GDM1 (cell line): ENCODE measurements at regions not wholly inside any gene's neighbourhood (a gene's known extent, or its start where the extent isn't known, plus 50 kb on each side); places are given as distances from the start of the nearest gene placed in this dataset.

Experiments used
- DNase-seq: peaks from one replicate; lab custom pipeline; 2025; lab: John Stamatoyannopoulos, UW

DNA sequence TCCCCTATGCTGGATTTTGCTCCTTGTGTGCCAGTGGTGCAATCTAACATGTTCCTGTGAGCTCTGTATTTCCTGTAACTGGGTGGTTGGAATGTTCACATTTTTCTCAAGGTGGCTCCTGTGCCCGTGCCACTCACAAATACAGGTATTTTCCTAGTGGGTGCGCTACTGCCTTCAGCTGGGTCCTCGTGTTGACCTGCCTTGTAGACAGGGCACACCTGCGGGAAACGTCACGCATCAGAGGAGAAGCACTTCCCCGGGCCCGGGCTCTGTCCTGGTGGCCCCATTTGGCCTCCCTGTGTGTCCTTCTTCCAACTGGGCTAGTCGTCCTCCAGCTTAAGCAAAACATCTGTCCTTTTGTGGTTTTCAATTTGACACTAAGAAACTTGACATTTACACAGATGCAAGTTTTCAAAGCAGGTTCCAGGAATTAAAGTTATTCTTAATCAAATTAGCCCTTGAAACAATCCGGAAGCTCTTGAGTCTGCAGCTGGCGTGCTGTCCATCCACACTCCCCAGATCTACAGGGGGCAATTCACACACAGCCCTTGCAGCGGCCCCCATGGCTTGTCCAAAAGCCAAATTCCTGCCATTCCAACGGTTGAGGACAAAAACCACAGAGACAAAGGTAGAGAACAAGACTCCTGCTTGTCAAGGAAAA, 275.1 kb downstream of the CDC5L start:
- DNase-seq = no peak

DNA sequence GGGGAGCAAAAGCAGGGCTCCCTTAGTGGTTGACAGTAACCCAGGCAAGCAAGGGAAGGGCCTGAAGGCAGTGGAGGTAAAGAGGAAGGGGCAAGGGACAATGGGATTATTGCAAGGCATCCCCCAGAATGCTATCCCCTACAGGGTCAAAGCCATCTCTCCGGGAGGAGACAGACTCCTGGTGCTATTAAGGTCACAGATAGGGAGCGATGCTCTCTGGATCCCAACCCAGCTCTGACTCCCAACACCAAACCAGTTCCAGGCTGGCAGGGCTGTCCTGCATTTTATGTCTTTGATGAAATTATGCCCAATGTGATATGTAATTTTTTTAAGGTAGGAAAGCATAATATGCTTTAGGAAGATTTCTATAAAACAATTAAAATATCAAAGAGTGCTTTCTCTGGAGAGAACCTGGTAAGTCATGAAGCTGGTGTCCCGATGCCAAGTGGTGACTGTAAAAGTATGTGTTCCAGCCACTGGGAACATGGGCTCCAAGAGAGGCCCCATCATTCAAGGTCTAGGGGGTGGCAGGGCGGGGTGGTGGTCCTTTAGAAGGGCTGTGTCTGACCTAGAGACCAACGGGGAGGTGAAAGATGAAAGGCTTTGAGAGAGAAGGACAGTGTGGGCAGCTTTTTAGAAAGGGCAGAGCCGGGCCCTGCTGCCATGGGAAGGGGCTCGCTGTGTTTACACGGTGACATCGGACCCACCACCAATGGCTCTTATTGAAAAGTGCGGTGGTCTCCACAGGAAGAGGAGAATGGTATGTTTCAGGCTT, 276.5 kb downstream of the CDC5L start:
- no peak for DNase-seq

DNA sequence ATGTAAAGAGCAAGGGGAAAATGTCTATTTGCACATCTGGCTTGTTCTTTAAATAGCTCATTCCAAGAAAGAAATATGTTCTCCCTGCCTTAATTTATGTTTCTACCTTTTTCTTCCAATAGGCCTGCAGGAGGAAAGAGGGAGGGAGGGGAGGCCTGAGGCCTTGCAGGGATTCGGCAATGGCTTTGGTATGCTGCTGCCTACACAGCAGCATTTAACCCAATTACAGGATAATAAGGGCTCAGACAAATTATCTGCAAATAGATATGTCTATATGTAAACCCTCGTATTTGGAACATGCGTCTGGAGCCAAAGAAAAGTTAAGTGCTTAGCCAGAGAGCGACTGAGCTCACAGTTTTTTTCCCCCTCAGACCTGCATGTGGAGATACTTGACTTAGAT, 277.2 kb downstream of the CDC5L start:
- DNase-seq = no peak

- DNase-seq = no peak
Measured at GRCh38 chr6:44665143-44665542, 277.6 kb downstream of the CDC5L start.

GRCh38 chr6:44665683-44666082, 278.2 kb downstream of the CDC5L start:
- DNase-seq = no peak

GRCh38 chr6:44666324-44666723, 278.8 kb downstream of the CDC5L start:
- DNase-seq = no peak

DNA sequence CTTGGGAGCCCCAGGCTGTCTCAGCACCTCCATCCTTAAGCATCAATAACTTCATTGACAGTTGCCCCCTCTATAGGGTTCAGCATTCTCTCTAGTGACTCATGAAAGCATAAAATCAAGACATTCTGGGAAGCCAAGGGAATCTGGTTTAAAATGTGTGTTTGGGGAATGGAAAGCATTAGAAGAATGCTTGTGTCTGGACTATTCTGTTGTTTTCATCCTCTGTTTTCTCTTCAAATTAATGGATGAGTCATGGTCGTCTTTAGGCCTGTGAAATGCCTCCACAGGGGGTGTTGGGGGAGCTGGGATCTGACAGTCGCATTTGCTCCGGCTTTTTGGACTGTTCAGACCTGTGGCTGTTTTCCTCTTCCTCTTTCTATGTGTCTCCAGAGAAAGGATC, 279.7 kb downstream of the CDC5L start:
- no peak for DNase-seq

DNA sequence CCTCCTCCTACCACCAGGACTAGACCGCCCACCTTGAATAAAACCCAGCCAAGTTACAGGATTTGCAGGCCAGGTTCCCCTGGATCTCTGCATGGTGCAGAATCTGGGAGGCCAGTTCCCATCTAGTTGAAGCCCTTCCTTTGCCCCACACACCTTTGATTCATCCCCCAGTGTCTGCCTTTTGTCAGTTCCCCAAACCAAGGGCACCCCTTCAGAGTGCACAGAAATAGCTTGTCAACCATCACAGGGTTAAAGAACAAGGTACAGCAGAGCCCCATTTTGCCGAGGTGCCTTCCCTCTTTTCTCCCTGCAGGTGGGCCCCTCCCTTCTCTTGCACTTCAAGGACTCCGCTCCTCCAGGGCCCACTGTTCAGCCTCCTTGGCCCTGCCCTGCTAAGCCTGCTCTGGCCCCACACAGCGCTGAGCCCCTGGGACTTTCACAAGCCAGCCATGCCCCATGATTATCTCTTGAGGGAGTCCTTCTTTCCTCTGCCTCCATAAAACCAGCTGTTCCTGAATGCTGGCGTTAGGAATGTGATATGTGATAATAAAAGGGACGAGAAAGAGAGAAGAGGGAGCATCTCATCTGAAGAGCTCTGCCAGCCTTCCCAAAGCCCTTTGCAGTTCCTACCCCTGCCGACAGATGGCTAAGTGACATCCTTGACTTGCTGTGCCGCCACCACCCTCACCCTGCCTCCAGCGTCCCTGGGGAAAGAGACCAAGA, 280.3 kb downstream of the CDC5L start:
- DNase-seq = no peak

DNA sequence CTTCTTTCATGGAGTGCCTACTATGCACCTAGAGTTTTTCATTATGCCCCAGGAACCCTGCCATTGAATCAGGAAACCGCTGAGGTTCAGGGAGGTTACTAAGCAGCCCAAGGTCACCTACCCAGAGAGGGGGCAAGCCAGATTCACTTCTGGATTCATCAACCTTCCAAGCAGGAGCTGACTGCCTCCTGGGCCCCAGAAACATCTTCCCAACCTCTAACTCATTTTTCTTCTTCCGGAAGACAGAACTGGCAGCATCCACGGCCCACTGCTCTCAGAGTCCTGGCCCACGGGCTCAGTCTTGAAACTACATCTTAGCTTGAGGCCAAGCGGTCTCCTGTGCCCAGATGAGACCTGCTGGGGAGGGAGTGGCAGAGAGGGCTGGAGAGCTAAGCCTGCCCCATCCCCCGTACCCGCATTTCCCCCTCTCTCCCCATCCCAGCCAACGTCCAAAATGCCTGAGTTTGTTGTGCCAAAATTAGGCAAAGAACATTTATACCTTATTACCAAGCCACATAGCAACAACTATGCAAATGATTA, 281.0 kb downstream of the CDC5L start:
- DNase-seq = no peak

GRCh38 chr6:44668976-44669934, 281.7 kb downstream of the CDC5L start:
- DNase-seq = no peak

GRCh38 chr6:44670146-44670545, 282.6 kb downstream of the CDC5L start:
- DNase-seq = no peak

DNA sequence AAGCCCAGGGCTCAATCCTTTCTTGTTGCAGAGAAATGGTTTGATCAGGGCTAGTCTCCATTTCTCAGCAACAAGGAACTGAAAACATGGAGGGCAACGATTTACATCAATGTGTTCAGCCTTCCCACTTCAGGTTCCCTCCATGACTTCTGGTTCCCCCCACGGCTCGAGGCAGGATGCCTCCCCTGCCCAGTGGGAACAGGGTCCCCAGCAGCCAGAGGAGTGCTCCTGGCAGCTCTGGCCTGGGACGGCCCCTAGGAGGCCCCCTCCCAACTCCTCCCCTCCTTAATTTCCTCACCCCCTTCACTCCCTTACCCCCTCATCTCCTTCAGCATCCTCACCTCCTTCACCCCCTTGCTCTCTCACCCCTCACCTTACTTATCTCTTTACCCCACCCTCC, 283.8 kb downstream of the CDC5L start:
- DNase-seq = no peak

DNA sequence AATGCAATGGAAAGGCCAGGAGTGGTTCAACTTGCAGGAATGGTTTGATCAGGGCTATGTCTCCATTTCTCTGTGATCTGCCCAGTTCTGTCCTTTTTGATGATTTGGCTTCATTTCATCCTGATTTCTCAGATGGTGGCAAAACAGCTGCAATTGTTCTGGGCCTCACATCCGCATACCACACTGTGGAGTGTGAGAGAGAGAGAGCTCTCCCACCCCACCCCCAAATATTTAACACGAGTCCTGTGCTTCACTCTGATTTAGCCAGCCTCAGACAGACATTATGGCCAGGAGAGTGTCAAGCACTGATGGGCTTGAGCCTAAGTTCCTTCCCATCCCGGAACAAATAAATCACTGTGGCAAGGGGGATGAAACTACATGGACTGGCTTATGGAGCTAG, 284.6 kb downstream of the CDC5L start:
- DNase-seq = no peak

DNA sequence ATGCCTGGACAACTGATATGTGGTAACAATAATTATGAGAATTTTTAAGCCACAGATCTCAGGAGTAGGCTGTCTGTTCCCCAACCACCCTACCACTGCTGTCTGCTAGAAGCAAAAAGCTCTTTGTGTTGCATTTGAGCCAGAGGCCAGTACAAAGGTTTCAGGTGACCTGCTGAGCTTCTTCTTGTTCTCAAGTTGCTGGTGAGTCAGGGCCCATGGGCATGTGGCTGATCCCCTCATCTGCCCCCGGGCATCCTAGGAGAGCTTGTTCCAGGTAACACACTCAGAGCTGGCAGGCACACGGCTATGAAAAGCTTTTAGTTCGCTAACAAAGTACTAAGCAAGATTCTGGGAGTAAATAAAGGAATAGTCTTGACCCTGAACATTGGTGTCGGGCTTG, 285.3 kb downstream of the CDC5L start:
- no peak for DNase-seq

- no peak for DNase-seq
Measured at GRCh38 chr6:44674226-44675155, 287.0 kb downstream of the CDC5L start.

DNA sequence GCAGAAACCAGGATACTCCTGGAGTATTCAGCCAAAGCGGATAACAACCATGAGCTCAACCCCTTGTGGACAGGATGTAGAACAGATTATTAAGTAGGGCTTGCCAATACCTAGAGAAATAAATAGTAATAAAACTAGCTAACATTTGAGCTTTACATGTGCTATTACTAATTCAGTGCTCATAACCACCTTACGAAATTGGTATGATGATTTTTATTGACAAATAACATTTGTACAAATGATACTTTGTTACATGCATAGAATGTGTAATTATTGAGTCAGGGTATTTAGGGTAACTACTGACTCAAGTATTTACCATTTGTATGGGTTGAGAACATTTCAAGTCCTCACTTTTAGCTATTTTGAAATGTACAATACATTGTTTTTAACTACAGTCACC, 287.9 kb downstream of the CDC5L start:
- no peak for DNase-seq

GRCh38 chr6:44676246-44676790, 288.8 kb downstream of the CDC5L start:
- no peak for DNase-seq

GRCh38 chr6:44676826-44677433, 289.4 kb downstream of the CDC5L start:
- no peak for DNase-seq

DNA sequence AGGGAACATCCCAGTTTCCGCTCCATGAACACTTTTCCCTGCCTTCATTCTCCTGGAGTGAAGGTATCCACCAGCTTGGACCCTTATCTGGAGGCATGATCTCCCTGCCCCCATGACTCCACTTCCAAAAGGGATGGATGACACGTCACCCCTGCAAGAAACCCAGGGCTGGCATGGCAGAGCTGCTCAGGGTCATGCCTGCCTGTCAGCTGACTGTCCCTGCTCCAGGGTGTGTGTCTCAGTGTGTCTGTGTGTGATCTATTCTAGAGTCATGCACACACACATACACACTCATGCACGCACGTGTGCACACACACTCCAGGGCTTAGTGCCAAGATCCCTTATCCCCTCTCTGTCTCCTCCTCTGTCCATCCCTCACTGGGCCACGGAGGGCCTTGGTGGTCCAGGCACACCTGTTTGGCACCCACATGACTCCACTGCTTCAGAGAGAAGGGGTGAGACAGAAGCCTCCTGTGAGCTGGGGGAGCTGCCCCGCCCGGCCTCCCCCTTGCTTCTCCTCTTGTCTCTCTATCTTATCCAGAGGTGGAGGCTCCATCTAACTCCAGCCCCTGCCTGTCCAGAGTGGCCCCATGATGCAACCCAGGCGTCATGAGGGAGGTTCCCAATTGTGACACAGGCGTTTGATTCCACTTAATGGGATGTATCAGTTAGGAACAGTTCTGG, 290.9 kb downstream of the CDC5L start:
- no peak for DNase-seq
